Small intestine (tissue), 7 donors: ENCODE measurements at regions not wholly inside any gene's neighbourhood (a gene's known extent, or its start where the extent isn't known, plus 50 kb on each side); places are given as distances from the start of the nearest gene placed in this dataset.
"Not testable (repeated sequence)": the region's sequence is repeated elsewhere in the genome, so short reads cannot be mapped to it uniquely, and the experiment has no call there.

ENCODE experiments used
- DNase-seq, 2 donors: peaks; one replicate each; pipeline versions ENCODE4 v3.0.0 to v3.0.0-alpha.2; 2013
- FAIRE-seq: peaks from 2 replicates; lab custom pipeline; 2012; peaks lifted over from hg19 to GRCh38; lab: Jason Lieb, UNC
- H3K27ac ChIP-seq, 3 donors: one replicate each; pipeline ENCODE4 v1.5.1; 2013; ENCODE audit warnings: low read length in 2 of 3, mild to moderate bottlenecking in 2 of 3, control low read depth in 1 of 3, inconsistent platforms in 1 of 3, low read depth in 1 of 3, moderate library complexity in 1 of 3
- H3K27me3 ChIP-seq, 3 donors: one replicate each; pipeline ENCODE4 v1.6.1; 2013; ENCODE audit warnings: low read length in 3 of 3, inconsistent platforms in 1 of 3; ENCODE audit not compliant: control insufficient read depth in 3 of 3, insufficient read depth in 3 of 3
- H3K36me3 ChIP-seq, 3 donors: one replicate each; pipeline ENCODE4 v1.6.1; 2013; ENCODE audit warnings: low read length in 3 of 3, inconsistent platforms in 1 of 3, low read depth in 1 of 3, mild to moderate bottlenecking in 1 of 3, moderate library complexity in 1 of 3; ENCODE audit not compliant: control insufficient read depth in 3 of 3, insufficient read depth in 2 of 3
- H3K4me1 ChIP-seq, 3 donors: one replicate each; pipeline ENCODE4 v1.6.1; 2013; ENCODE audit warnings: low read length in 2 of 3, inconsistent platforms in 1 of 3, low read depth in 1 of 3, mild to moderate bottlenecking in 1 of 3, moderate library complexity in 1 of 3; ENCODE audit not compliant: control insufficient read depth in 3 of 3, insufficient read depth in 2 of 3
- H3K4me3 ChIP-seq, 3 donors: one replicate each; pipeline ENCODE4 v1.5.1; 2013; ENCODE audit warnings: low read length in 3 of 3, control low read depth in 1 of 3, inconsistent platforms in 1 of 3, low read depth in 1 of 3, mild to moderate bottlenecking in 1 of 3, moderate library complexity in 1 of 3
- H3K9me3 ChIP-seq, 2 donors: one replicate each; pipeline ENCODE4 v1.6.1; 2013; ENCODE audit warnings: low read depth in 1 of 2, low read length in 1 of 2; ENCODE audit not compliant: control insufficient read depth in 2 of 2, insufficient read depth in 1 of 2
- WGBS, 3 donors: extraction: QIAGEN DNeasy Blood & Tissue Kit; methylation state at CpG; one replicate each; pipeline ENCODE4 v1.1.7; 2013; 5-methylcytosine and 5-hydroxymethylcytosine counted together
- donor health status: healthy with polysubstance abuse.
- donor health status: control.
- donor health status: control.
- donor health status: Bipolar disorder and iron deficiency.
- donor health status: healthy.

DNA sequence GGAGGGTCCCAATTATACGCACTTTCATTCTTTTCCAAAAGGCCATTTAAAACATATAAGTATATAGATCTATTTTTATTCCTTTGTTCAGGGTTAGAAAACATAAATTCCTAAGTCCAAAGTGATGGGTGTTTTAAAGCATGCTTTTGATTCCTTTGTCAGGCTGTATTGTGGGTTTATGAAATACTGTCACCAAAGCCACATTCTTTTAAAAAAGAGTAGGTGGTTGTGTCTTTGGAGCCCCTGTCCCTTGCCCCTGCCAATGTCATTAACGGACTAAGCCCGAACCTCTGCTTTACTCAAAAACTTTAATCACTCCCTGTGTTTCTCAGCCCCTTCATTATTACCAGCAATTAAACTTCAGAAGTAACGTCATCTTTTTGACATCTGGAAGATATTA is 104.9 kb upstream of the APCDD1 start:
- H3K4me3 ChIP-seq = no peak overlapping the region
- DNase-seq (no peak), FAIRE-seq (no peak)
- no peaks in the 10 kb centered on the region for H3K27me3 ChIP-seq
- no peaks in the 10 kb centered on the region for H3K4me1 ChIP-seq
- no peaks in the 10 kb centered on the region for H3K9me3 ChIP-seq
- H3K27ac ChIP-seq = no peak overlapping the region
- no peaks in the 10 kb centered on the region for H3K36me3 ChIP-seq
- 88 to 93% (median 89%) methylated on average over 4 of the region's 4 CpGs for WGBS, 3 donors

GRCh38 chr18:10350661-10351060 is 103.8 kb upstream of the APCDD1 start:
- Histone ChIP-seq H3K4me1 (no peaks in the 10 kb centered on the region), H3K9me3 (no peaks in the 10 kb centered on the region), H3K27ac (no peak overlapping the region), H3K36me3 (no peaks in the 10 kb centered on the region), H3K4me3 (no peak overlapping the region), H3K27me3 (no peaks in the 10 kb centered on the region)
- 81 to 89% (median 81%) methylated on average over 10 of the region's 10 CpGs for WGBS, 3 donors
- FAIRE-seq (no peak), DNase-seq (no peak)

DNA sequence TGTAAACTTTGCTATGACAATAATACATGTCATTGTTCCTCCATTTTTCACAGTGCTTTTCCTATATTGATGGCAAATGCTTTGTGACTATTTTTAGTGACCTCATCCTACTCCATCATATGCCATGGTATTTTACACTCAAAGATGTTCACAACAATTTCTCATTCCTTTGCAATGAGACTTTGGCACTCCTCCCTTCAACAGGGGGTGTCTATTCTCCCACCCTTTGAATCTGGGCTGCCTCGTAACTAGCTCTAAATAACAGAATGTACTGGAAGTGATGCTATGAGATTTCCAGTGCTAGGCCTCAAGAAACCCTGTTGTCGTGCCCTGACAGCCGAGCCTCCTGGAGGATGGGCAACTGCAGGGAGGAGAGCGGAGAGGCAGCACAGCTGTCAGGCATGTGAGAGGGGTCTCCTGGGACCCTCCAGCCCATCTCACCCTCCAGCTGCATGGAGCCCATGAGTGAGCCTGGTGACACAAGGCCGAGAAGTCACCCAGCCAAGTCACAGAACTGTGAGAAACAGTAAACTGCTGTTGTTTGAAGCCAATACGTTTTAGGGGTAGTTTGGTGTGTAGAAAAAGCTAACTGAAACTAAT is 103.1 kb upstream of the APCDD1 start:
- WGBS, 3 donors = 84 to 87% (median 84%) methylated on average over 6 of the region's 6 CpGs
- Histone ChIP-seq H3K4me1 (no peaks in the 10 kb centered on the region), H3K27me3 (no peaks in the 10 kb centered on the region), H3K36me3 (no peaks in the 10 kb centered on the region), H3K27ac (no peak overlapping the region), H3K4me3 (no peak overlapping the region), H3K9me3 (peaks cover 0 to 3% of the 10 kb centered on the region in 2 donors)
- FAIRE-seq = no peak
- DNase-seq = no peak

GRCh38 chr18:10351858-10352257 is 102.6 kb upstream of the APCDD1 start:
- H3K9me3 ChIP-seq = peaks cover 2 to 8% of the 10 kb centered on the region in 2 donors
- no peak overlapping the region for H3K4me3 ChIP-seq
- no peaks in the 10 kb centered on the region for H3K4me1 ChIP-seq
- no peak overlapping the region for H3K27ac ChIP-seq
- DNase-seq (no peak), FAIRE-seq (no peak)
- WGBS, 3 donors = 82 to 94% (median 85%) methylated on average over 4 of the region's 4 CpGs
- H3K27me3 ChIP-seq = no peaks in the 10 kb centered on the region
- H3K36me3 ChIP-seq = no peaks in the 10 kb centered on the region

DNA sequence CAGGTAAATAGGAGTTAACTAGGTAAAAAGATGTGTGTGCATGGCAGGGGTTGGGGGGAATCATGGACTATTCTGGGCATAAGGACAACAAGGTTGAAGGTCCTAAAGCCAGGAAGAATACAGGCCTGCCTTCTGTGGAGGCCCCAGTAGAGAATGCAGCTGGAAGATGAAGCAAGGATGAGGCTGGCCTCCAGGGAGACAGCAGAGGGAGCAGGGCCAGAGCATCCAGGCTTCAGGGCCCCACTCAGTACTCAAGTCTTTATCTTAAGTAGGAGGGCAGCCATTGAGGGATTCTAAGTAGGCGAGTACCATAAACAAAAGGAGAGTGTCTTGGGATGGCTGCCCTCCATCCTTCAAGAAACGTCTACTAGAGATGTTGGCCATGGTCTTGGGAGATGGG is 101.8 kb upstream of the APCDD1 start:
- no peak overlapping the region for H3K4me3 ChIP-seq
- H3K36me3 ChIP-seq = no peaks in the 10 kb centered on the region
- H3K4me1 ChIP-seq = no peaks in the 10 kb centered on the region
- no peaks in the 10 kb centered on the region for H3K27me3 ChIP-seq
- DNase-seq (no peak), FAIRE-seq (no peak)
- H3K27ac ChIP-seq = no peak overlapping the region
- WGBS, 3 donors = 88 to 95% (median 88%) methylated on average over 2 of the region's 2 CpGs
- peaks cover 2 to 13% of the 10 kb centered on the region in 2 donors for H3K9me3 ChIP-seq

- no peak for DNase-seq
- Histone ChIP-seq H3K9me3 (peaks cover 2 to 13% of the 10 kb centered on the region in 2 donors), H3K27ac (no peak overlapping the region), H3K4me1 (no peaks in the 10 kb centered on the region), H3K27me3 (no peaks in the 10 kb centered on the region), H3K36me3 (no peaks in the 10 kb centered on the region), H3K4me3 (no peak overlapping the region)
- no peak for FAIRE-seq
- 50 to 72% (median 67%) methylated on average over 2 of the region's 2 CpGs for WGBS, 3 donors
Observed at GRCh38 chr18:10353791-10354190, 100.6 kb upstream of the APCDD1 start.

DNA sequence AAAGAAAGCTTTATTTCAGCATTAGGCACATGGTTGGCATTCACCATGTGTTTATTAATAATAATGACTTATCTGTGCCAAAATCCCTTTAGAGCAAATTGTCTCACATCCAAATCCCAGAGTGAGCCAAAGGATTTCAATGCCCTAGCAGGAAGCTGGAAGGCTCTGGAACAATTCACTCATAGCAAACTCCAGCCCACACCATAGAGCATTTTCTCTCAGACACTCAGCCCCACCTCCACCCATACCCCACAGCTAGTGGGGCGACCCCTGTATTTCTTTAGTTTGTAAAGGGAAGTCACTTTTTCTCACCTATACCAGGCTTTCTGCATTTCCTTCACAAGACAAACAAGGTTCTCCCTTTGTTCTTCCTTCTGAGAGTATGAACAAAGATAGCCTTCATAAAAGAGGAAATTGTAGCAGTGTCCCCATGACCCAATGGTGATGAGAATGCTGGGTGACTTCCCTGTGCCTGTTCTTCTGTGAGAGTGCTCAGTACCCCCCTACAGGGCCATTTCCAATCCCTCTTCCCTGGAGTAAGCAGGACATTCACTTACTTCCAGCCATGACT is 100.1 kb upstream of the APCDD1 start:
- Histone ChIP-seq H3K36me3 (no peaks in the 10 kb centered on the region), H3K27ac (no peak overlapping the region), H3K4me1 (no peaks in the 10 kb centered on the region), H3K4me3 (no peak overlapping the region), H3K27me3 (no peaks in the 10 kb centered on the region), H3K9me3 (peaks cover 2 to 13% of the 10 kb centered on the region in 2 donors)
- FAIRE-seq (no peak), DNase-seq (peak in 1 of 2 donors; percentile 4)
- 22 to 49% (median 25%) methylated on average over 1 of the region's 1 CpG for WGBS, 3 donors

GRCh38 chr18:10354890-10355289 is 99.5 kb upstream of the APCDD1 start:
- H3K4me3 ChIP-seq = no peak overlapping the region
- peaks cover 2 to 13% of the 10 kb centered on the region in 2 donors for H3K9me3 ChIP-seq
- no peaks in the 10 kb centered on the region for H3K36me3 ChIP-seq
- WGBS, 3 donors = 76 to 96% (median 77%) methylated on average over 1 of the region's 1 CpG
- FAIRE-seq (no peak), DNase-seq (no peak)
- no peaks in the 10 kb centered on the region for H3K27me3 ChIP-seq
- no peak overlapping the region for H3K27ac ChIP-seq
- H3K4me1 ChIP-seq = no peaks in the 10 kb centered on the region

DNA sequence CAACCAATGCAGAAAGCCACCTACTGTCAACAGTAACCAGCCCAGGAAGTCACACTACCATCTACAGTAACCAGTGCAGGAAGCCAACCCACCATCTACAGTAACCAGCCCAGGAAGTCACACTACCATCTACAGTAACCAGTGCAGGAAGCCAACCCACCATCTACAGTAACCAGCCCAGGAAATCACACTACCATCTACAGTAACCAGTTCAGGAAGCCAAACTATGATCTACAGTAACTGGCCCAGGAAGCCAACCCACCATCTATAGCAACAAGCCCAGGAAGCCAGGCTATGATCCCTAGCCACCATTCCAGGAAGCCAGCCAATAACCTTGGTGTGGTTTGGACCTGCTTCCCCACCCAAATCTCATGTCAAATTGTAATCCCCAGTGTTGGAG is 97.4 kb upstream of the APCDD1 start:
- FAIRE-seq, H3K27me3 ChIP-seq, H3K36me3 ChIP-seq, DNase-seq, H3K4me1 ChIP-seq, H3K27ac ChIP-seq, H3K4me3 ChIP-seq: not testable (repeated sequence)
- H3K9me3 ChIP-seq = peaks cover 2 to 13% of the 10 kb centered on the region in 2 donors
